Activated CD4-positive, alpha-beta T cell treated with anti-CD3 and anti-CD28 coated beads for 48 hours (primary cell): ENCODE measurements at regions not wholly inside any gene's neighbourhood (a gene's known extent, or its start where the extent isn't known, plus 50 kb on each side); places are given as distances from the start of the nearest gene placed in this dataset.
"Not testable (repeated sequence)": the region's sequence is repeated elsewhere in the genome, so short reads cannot be mapped to it uniquely, and the experiment has no call there.

Experiments used
- DNase-seq: peaks from one replicate; pipeline ENCODE4 v3.0.0-alpha.2; 2020

DNA sequence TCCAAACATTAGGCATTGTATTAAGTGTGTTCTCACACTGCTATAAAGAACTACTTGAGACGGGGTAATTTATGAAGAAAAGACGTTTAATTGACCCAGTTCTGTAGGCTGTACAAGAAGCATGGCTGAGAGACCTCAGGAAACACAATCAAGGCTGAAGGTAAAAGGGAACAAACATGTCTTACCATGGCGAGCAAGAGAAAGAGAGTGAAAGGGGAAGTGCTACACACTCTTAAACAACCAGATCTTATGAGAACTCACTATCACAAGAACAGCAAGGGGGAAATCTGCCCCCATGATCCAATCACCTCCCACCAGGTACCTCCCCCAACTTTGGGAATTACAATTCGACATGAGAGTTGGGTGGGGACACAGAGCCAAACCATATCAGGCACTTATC is 86.6 kb upstream of the TOP1 start:
- no peak for DNase-seq

DNA sequence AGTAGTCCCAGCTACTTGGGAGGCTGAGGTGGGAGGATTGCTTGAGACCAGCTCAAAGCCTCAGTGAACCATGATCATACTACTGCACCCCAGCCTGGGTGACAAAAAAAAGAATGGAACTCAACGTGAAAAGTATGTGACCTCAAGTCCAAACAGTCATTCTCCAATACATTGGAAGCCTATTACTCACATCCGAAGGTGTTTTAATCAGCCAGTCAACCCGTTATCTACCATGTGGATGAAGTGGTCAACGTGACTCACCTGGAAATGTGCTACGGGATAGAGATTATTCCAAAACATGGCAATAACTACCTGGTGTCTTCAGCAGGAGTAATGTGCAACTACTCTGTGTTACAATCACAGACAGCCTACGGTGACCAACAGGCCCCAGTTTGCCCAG is 85.8 kb upstream of the TOP1 start:
- no peak for DNase-seq

DNA sequence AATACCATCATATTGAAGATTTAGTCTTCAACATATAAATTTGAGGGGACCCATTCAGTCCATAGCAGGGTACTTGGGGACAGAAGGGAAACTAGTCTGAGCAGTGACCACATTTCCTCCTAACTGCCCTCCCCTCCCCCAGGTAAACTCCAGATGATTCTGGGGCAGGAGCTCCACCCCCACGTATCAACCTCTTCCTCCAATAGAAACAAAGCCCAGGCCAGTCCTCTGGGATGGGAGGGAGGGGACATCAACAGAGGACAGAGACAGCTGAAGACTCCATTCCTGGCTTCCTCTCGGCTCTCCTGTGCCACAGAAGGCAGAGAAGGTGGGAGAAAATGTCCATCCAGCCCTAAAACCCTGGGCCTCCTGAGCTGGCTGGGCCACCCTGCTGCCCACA is 85.0 kb upstream of the TOP1 start:
- DNase-seq, result no peak

DNA sequence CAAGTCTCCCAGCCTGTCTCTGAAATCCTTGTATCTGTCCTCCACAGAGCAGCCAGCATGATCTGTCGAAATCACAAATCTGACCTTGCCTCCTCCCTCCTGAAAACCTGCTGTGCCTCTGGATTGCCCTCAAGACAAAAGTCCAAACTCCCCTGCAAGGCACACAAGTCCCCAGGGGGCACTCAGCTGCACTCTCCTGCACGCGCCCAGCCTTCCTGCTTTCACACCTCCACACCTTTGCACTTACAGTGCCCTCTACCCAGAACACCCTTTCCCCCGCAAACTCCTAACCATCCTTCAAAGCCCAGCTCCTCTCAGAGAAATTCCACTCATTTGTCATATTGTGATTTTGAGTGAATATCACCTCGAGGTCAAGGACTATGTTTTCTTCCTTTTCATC is 83.4 kb upstream of the TOP1 start:
- DNase-seq, result no peak

DNA sequence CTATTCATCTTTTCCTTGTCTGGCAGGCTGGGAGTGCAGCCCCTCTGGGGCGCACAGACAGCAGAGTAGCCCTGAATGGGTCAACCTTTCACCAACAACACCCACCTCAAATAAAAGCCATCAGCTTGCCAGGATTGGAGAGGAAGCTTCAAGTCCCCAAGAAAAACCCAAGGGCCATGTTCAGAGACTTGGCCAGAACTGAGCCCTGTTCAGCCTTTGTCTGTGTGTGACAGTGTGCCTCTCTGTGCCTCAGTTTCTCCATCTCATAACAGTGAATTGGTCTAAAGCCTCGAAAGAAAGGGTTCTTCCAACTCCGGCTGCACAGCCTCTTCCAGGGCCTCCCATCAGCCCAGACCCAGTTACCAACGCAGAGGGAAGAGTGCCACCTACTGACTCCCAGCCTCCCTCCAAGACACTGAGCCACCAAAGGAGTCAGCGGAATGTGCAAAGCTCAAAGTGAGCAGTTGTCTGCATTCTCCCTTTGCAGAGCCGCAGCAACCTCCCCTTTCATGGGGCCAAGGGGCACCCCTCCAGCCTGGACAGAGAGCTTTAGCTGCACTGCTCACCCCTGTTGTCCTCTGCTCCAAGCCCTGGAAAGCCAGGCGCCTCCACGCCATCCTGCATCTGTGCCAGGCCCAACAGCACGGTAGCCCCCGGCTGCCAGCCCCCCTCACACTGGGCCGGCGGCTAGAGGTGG is 82.7 kb upstream of the TOP1 start:
- DNase-seq, result no peak

DNA sequence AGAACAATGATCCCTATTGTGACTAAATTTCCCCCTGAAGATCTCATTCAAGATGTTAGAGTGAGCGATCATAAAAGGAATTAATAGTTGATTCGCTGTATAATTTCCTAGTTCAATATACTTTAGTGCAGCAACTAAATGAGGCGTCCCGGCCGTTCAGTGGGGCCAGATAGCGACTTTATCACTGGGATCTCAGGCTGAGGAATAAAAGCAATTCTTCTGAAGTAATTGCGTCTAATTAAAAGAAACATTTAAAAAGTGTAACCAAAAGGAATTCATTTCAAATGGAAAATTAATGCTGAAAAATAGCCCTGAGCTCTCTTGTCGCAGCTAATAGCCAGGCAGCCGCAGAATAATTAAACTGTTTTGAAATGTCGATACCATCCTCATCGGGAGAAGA is 82.2 kb upstream of the TOP1 start:
- no peak for DNase-seq

DNA sequence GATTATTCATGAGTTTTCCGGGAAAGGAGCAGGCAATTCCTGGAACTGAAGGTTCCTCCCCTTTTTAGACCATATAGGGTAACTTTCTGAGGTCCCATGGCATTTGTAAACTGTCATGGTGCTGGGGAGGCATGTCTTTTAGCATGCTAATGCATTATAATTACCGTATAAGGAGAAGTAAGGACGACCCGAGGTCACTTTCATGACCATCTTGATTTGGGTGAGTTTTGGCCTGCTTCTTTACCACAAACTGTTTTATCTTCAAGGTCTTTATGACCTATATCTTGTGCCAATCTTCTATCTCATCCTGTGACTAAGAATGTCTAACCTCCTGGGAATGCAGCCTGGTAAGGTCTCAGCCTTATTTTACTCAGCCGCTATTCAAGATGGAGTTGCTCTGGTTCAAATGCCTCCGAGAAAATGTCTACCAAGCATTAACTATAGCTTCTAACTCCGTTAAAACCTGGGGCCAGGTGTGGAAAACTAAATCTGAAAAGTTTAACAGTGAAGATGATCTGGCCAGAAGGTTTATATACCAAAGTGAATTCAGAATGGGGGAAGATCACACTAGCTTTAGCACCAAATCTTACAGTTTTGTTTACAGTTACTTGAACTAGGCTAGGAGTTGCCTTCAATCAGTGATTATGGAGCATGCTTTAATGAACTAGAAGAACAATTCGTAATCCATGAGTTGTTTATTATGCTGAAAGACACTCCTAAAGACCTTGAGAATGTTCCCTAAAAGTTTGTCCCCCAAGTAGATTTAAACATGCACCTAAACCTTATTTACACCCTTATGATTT is 80.0 kb upstream of the TOP1 start:
- no peak for DNase-seq

DNA sequence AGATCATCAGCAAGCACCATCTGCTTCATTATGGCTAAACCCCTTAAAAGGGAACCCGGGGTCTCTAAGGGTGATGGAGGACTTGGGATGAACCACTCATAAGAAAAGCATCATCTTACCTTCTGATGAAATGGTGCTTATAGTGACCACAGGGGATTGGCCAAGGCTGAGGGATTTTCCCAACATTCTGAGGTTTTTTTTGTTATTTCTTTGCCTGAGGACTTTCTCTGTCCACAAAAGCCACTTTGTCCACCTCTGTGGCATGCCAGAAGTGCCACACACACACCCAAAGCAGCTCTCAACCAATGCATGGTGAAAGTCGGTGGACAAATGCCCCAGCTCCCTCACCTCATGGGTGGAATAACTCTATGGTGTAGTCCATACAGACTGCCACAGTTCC is 79.3 kb upstream of the TOP1 start:
- no peak for DNase-seq

DNA sequence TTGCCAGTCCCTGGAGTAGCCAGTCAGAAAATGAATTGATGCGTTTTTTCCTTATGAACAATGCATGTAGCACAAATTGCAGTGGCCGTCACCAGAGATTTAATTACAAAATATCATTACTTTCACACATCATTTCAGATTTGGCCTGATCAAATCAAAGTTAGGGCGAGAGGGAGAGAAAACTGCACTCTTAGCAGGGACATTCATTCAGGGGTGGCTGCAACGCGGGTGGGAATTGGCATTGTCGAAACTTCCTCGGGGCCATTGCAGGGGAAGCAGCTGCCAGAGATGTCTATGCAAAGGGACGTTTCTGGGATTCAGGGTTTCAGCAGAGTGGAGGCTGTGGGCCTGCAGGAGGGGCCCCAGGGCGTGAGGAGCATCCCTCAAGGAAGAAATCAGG is 76.5 kb upstream of the TOP1 start:
- DNase-seq, result no peak

DNA sequence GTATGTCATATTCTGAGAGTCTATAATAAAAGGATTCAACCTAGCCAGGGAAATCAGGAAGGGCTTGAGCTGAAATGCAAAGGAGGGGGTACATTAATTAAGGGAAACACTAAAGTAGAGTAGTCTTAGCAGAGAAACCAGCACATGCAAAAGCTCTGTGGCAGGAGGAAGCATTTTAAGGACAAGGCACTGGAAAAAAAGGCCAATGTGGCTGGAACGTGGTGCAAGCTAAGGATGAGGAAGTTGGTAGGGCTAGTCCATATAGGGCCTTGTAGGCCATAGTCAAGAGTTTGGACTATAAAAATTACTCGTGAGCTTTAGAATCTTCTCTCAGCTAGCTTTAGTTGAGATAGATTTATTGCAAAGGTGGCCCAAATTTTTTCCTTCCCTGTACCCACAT is 75.2 kb upstream of the TOP1 start:
- no peak for DNase-seq

DNA sequence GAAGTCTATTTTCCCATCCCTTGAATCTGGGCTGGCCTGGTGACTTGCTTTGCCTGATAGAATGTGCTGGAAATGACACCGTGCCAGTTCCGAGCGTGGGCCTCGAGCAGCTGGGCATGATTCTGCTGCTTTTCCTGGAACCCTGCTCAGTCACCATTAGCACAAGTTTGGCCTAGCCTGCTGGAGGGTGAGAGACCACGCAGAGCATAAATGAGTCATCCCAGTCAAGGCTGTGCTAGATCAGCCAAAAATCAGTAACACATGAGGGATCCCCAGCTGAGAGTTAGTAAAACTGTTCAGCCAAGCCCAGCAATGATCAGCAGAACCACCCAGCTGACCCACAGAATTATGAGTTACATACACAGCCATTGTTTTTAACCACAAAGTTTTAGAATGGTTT is 74.8 kb upstream of the TOP1 start:
- no peak for DNase-seq

DNA sequence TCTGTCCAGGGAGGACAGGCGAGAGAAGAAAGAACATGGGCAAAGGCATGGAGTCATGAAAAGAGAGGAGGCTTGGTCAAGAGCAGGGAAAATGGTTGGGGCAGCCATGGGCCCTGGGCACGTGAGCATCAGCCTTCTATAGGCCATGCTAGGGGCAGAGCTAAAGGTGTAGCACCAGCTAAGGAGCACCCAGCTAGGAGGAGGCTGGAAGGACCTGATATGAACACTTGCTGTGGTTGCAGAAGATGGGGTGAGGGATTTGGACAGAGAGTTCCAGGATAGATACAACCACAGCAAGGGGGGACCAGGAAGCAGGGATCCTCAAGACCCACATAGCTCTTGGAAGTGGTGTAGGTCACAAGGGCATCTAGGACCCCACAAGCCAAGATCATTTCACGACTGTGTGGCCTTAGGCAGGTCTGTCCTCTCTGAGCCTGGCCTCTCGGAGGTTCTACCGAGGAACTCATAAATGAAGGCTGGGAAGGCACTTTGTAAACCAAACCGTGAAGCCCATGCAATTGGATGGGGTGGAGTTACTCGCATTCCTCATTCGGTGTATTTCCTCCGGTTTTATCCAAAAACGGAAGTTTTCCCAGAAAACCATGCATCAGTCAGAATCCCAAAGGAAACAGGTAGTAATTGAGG is 74.0 kb upstream of the TOP1 start:
- DNase-seq, result no peak

DNA sequence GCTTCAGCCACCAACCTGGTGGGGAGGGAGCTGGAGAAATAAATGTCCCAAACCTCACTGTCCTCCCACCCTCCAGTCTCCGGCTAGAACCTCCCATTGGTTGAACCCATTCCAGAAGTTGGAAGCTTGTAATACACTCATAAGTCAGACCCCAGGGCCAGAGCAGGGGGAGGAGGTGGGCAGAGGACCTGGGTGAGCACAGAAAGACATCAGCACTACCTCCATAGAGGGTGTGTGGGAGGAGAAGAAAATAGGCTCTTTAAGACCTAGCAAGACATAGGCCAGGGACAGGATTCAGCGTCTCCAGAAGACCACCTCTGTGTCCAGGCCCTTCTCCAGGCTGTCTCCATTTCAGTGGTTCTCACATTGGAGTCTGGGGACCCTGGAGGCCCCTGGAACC is 73.3 kb upstream of the TOP1 start:
- DNase-seq, result no peak

DNA sequence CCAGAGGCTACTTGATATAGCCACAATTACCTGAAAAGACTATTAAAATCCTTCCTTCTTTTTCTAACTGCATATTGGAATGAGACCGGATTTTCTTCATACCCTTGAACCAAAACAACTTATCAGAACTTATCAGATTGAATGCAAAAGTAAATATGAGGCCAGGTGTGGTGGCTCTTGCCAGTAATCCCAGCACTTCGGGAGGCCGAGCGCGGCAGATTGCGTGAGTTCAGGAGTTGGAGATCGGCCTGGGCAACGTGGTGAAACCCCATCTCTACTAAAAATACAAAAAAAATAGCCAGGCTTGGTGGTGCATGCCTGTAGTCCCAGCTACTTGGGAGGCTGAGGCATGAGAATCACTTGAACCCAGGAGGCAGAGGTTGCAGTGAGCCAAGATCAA is 72.8 kb upstream of the TOP1 start:
- DNase-seq, result not testable (repeated sequence)

DNA sequence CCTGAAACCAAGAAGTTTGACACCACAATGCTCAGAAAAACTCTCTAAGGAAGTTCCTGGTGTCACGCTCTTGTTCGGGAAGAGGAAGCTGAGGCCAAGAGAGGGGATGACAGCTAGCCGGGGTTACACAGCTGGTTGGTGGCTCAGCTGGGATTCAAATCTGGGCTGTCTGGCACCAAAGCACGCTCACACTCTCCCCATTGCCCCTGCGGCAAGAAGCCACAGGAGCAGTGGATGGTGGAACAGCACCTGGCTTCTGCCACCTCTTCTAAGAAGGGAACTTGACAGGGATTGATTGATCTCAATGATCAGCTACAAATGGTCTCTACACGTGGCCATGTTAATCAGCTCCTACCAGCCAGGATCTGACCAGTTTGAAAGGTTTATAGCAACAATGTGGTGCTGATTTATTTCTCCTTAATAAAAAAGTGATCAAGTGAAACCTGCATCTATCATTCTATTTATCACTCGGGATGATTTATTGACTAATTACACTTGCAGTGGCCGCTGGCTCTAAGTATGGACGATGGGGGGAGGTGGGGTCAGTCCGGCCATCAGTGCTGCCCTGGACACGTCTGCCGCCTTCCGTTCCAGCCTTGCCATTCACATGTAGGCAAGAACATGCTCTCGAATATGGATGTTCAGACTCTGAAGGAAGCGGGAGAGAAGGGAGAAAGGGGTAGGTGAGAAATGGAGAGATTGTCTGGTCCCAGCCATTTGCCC is 71.9 kb upstream of the TOP1 start:
- DNase-seq, result no peak

DNA sequence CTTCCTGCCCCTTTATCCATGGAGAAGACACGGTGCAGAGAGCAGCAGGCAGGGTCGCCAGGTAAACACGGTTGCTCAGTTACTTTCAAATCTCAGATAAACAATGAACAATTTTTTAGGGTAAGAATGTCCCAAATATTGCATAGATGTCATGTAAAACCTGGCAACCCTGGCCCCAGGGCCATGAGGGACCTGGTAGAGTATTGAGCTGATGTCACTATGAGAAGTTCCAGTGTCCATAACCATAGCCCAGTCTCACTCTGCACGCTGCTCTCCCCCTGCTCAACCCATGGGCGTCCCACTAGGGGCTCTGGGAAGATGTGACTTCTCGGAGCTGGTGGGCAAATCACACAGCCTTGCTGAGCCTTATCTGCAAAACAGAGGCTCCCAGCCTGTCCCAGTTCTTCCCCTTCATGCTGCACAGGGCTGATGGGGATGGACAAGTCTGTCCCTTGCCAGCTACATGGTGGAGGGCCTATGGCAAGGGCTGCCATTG is 71.3 kb upstream of the TOP1 start:
- DNase-seq, result no peak

DNA sequence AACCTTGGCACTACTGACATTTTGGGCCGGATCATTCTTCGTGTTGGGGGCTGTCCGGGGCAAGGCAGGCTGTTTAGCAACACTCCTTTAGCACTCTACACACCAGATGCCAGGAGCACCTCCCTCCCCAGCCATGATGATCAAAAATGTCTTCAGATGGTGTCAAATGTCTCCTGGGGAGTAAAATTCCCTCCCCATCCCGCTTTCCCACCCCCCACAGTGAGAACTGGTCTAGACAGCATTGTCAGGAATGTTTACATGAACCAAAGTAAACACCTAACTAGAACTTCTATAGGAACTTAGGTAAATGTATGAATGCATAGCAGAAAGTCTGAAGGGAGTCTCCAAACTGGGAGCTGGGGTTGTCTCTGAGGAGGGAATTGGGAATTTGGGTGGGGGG is 70.0 kb upstream of the TOP1 start:
- DNase-seq, result no peak

DNA sequence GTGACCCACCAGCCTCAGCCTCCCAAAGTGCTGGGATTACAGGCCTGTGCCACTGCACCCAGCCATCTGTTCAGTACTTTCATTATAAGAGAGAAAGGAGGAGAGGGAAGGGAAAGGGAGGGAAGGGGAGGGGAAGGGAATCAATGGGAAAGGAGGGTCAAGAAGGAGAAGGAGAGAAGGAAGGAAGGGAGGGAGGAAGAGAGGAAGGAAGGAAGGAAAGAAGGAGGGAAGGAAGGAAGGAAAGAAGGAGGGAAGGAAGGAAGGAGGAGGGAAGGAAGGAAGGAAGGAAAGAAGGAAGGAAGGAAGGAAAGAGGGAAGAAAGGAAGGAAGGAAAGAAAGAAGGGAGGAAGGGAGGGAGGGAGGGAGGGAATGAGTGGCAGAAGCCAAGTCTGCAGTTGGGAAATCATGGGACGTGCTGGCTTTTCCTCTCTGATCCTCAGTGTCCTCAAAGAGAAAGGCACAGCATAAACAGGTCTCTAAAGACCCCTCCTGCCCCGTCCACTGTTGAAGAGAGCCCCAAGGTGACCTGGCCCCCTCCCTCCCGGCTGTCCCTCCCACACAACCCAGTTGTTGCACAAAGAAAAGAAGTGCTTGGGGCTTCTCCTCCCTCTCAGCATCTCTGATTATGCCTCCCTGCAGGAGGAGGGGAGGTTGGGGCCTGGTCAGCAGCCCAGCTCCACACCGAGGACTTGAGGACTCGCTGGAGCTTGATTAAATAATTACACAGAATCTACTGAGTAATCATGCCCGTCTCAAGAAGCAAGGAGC is 69.1 kb upstream of the TOP1 start:
- DNase-seq, result no peak

DNA sequence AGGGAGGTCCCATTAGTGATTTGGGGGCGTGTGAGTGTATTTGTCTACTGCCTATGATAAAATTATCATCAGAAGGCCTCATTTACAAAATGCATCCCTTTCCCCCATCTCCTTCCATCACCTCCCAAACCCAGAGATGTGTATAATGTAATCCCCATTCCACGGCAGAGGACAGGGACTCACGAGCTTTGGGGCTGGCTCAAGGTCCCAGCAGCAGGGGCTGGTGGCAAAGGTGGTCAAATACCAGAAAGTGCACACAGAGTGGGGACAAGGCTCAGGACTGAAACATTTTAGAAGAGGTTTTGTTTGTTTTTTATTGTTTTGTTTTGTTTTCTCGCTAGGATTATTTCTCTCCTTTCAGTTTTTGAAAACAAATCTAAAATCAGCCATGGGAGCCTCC is 68.5 kb upstream of the TOP1 start:
- no peak for DNase-seq

DNA sequence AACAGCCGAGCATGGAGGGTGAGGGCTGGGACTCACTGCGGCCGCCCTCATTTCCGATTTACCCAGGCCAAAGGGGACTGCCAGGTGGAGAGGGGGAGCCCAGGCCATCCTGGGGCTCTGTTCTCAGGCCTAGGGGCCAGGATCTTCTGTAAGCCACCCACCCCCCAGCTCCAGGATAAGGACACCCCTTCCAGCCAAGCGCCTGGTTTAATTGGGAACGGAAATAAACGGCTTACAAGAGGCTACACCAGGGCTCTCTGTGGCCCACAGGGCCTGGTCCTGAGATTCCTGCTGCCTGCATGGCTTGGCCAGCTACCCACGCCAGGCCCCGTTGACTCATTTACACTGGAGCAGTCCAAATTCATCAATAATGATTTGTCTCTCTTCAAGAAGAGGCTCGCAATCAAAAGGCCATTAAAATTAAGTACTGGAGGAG is 68.1 kb upstream of the TOP1 start:
- no peak for DNase-seq

DNA sequence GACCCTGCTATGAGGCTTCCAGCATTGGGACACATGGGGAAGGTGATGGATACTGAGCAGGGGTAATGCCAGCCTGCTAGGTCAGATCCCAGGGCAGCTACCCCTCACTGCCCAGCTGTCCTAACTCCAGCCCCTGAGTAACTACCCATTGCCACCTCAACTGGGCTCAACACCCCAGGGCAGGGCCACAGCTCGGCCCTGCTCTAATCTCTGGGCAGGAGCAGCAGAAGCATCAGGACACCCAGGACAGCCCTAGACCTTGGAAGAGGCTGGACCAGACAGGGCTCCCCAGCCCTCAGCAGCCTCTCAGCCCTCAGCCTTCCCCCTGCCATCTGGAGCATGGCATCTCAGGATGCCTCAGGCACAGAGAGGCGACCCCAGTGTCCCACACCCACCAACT is 67.4 kb upstream of the TOP1 start:
- no peak for DNase-seq
